ENCODE measurements at regions not wholly inside any gene's neighbourhood (a gene's known extent, or its start where the extent isn't known, plus 50 kb on each side); places are given as distances from the start of the nearest gene placed in this dataset.
"Not testable (repeated sequence)": the region's sequence is repeated elsewhere in the genome, so short reads cannot be mapped to it uniquely, and the experiment has no call there.

- no peak for DNase-seq (ENCODE audit: low read depth, low spot score)
These were observed 121.8 kb downstream of the KCNA5 start for GRCh38 chr12:5165296-5165970.

- peak; percentile 33 for DNase-seq (ENCODE audit: low read depth, low spot score)
These were observed 123.3 kb downstream of the KCNA5 start for GRCh38 chr12:5166976-5167375.

DNA sequence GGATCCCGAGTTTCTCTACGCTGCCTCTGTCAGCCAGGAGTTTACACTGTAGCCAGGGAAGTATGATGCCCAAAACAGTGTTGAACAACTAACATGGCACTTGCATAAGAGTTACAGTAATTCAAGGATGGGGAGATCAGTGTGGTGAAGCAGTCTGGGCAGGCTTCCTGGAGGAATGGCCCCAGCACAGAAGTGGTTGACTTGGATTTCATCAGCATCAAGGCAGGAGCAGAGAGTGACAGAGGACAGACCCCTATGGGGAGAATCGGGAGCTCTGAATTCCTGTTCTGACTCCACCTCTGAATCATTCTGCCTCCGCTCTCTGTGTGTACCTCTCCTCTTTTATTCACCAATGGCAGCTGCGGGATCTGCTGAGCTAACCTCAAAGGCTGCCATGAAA, 124.5 kb downstream of the KCNA5 start:
- DNase-seq (ENCODE audit: low read depth, low spot score): no peak

DNA sequence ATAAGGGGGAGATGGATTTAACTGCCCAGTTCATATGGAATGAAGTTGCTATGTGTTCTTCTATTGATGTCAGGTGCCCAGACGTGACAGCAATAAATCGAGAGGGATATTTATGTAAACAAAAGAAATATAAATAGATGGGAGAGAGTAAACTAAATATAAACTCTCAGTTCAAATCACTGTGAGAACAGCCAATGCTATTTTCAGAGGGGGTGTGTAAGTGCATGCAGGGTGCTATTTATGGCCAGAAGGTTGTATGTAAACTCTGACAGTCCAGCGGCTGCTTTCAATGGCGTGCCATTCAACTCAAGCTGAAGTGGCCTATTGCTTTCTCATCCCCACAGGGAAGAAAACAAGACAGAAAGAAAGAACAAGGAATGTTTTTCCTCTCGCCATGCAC, 127.2 kb downstream of the KCNA5 start:
- DNase-seq (ENCODE audit: low read depth, low spot score): no peak

DNA sequence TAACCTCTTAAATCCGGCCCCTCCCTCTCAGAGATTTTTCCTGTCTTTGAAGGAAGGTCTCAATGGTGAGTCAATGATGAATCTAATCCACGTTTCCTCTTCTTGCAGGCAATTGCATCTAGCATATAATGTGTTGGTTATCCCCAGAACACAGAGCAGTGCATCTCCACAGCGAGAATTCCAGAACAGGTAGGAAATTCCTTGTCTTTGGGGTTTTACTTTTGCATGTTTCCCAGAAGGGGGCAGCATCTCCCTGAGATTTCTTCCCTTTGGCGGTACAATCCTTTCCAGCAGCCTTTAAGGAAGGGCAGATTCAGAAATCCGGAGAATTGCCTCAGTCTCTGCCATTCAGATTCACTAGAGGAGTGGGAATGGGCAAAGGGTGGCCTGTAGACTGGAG, 128.0 kb downstream of the KCNA5 start:
- DNase-seq (ENCODE audit: low read depth, low spot score): peak; percentile 17

GRCh38 chr12:5172886-5173285, 129.2 kb downstream of the KCNA5 start:
- no peak for DNase-seq (ENCODE audit: low read depth, low spot score)

DNA sequence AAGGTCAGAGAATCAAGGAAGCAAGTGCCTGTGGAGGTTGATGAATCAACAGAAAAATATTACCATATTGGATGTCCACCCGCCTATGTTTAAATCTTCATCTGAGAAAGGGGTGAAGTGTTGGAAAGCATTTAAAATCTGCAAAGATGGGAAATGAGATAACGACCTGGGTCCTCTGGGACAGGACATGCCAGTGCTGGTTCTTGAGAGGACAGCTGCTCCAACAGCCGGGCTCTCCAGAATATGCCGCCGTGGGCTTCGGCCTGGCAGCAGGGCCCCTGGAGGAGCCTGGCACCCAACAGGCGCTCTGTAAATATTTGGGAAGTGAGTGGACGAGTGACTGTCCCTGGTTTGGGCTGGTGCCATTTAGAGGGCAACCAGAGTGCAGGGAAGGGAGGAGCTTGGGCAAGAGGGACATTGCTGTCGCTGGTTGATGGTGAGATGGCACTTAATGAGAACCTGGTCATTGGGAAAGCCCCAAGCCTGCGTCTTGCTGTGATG, 129.9 kb downstream of the KCNA5 start:
- DNase-seq (ENCODE audit: low read depth, low spot score): no peak

GRCh38 chr12:5175415-5175814, 131.7 kb downstream of the KCNA5 start:
- not testable (repeated sequence) for DNase-seq (ENCODE audit: low read depth, low spot score)

DNA sequence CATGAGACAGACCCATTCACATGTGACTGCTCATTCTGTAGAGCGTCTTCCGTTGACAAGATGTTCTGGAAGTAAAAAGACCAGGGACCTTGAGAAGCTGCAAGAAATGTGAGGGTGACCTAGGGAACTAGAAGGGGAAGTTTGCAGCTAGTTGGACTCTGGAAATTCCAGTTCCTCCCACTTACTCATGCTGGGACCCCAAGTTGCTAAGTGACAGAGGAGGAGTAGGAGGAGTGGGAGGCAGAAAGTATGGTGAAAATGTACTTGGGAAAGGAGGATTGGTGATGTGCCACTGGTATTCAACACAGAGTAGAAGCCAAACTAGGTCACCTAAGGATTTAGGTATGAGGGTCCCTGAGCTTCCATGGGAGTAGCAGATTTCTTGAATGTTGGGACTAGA, 132.4 kb downstream of the KCNA5 start:
- DNase-seq (ENCODE audit: low read depth, low spot score): no peak

- DNase-seq (ENCODE audit: low read depth, low spot score): no peak
These were observed 133.4 kb downstream of the KCNA5 start for GRCh38 chr12:5177096-5177495.

GRCh38 chr12:5177731-5178130, 134.1 kb downstream of the KCNA5 start:
- no peak for DNase-seq (ENCODE audit: low read depth, low spot score)

DNA sequence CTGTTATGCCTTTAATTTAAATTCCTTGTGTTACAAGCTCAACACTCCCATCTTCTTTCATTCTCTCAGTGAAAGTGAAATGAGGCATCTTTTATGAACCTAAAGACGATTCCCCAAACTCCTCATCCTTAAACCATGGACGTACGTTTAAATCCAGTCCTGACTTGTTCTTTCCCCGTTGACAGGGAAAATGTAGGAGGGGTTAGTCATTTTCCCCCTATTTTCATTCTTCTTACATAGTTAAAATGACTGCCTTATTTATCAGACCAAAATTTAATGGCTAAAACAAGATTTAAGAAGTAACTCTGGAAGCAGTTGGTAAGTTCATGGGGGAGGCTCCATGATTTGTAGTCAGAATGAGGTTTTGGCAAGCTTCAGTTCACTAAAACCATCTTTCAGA, 134.9 kb downstream of the KCNA5 start:
- DNase-seq (ENCODE audit: low read depth, low spot score): no peak

DNA sequence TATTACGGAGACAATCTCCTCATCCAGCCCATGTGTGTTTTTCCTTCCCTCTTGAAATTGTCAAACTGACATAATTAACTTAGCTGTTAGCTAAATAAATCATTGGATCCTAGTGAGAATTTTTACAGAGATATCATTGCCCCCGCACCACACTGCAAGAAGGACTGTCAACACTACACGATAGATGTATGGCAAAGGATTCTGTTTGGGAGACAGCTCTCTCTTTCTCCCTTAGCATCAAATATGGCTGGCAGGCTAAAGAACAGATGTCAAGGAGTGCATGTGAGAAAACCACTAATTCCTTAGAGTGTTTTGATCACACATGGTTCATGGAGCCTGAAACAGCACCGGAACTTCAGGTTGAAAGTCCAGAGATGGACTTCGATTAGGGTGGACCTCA, 136.8 kb downstream of the KCNA5 start:
- no peak for DNase-seq (ENCODE audit: low read depth, low spot score)

GRCh38 chr12:5184186-5184585, 140.5 kb downstream of the KCNA5 start:
- no peak for DNase-seq (ENCODE audit: low read depth, low spot score)

DNA sequence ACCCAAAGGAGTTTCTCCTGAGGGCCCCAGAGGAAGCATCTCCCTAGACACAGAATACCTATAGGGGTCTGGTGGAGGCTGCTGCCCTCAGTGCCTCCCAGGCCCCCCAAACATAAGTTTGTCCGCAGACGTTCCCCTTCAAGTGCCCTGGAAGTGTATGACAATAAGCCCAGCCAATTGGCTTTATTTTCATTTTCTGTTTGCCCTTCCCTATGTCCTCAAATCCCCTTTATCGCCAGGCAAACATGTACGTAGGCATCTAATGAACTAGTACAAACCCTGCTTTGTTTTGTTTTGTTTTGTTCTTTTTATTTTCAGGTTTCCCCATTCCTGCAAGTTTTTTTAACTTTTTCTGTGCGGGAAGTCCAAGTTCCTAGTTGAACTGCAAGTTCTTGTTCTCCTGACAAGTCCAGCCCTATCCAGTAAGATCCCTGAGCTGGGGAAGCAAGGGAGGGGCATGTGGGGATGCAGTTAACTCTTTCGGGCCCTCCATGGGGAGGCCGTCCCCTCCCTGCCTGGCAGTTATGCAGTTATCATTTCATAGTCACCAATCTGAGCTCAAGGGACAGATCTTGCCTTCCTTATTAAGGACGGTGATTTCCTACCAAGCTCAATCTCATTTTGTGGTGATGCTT, 141.9 kb downstream of the KCNA5 start:
- DNase-seq (ENCODE audit: low read depth, low spot score): no peak

DNA sequence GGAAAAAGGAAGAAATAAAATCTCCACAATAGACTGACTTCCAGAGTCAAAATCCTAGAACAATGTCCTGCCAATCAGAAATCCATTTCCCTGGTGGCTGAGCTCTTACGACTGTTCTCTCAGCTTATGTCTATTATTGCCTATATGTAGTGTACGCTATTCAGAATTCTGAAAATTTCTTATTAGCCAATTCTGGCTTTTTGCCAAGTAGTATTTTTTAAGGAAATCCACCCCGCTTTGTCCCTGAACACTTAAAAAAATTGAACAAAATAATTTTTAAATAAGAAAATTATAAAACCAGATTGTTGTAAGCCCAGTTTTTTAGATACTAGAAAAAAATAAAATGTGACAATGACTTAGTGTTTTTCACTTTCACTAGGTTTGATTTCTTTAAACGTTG, 143.0 kb downstream of the KCNA5 start:
- no peak for DNase-seq (ENCODE audit: low read depth, low spot score)

- DNase-seq (ENCODE audit: low read depth, low spot score): no peak
These were observed 143.5 kb downstream of the KCNA5 start for GRCh38 chr12:5187136-5187535.

DNA sequence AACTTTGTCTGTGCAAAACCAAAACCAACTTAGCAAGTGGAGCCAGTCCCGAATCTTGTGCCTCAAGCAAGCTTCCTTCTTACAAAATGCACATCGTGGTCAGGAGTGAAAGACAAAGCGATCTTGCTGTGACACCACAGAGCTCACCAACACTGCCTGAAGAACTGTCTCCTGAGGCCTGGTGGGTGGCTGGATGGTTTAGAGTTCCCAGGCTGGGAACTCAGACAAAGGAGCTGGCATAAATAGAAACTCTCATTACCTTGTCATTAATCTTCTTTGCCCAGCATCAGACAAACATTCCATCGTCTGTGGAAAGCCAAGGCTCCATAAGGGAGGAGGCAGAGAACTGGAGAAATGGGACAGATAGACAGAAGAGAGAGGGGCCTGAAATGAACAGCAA, 144.8 kb downstream of the KCNA5 start:
- no peak for DNase-seq (ENCODE audit: low read depth, low spot score)

GRCh38 chr12:5189173-5189572, 145.5 kb downstream of the KCNA5 start:
- DNase-seq (ENCODE audit: low read depth, low spot score): no peak

DNA sequence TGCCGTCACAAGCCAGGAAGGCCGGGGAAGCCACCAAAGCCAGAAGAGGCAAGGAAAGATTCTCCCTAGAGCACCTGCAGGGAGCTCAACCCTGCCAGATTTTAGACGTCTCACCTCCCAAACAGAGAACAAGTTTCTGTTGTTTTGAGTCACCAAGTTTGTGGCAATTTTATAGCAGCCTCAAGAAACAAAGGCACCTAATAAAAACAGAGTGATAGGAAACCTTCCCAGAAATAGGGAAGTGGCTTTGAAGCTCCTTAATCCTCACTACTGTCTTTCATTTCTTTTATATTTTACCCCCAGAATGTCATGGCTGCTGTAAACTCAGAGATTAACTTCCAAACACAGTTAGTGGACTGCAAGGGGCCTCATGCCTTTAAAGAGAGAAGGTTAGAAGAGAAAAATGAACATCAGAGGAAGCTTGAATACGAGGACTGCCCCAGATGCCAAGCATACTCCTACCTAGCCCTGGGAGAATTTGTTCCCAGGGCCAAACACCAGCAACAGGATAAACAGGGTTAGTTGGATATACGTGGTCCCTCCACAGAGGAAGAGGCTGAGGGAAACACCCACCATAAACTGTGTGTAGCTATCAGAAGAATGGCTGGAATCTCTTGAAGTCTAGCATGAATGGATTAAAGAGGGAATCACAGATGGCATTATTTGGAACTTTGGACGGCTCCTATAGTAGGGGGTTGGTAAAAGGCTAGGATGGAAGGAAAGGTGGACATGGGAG, 148.3 kb downstream of the KCNA5 start:
- DNase-seq (ENCODE audit: low read depth, low spot score): no peak

- no peak for DNase-seq (ENCODE audit: low read depth, low spot score)
These were observed 149.0 kb downstream of the KCNA5 start for GRCh38 chr12:5192726-5193125.

DNA sequence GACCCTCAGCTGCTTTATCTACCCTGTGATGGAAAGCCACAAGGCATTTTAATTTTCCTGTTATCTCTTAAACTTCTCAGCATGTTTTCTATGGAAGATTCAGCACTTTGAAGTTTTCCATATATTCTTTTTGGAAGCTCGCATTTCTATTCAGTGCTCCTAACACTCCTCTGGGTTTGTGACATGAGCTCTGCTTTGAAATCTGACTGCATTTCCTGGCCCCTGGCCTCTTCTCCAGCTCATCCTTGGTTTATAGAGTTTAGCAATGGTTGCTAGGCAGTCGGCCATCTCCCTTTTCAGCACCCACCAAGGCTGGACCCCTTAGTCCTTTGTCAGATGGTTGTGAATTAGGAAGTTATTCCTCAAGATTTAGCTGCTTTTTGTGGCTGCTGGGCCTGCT, 150.6 kb downstream of the KCNA5 start:
- DNase-seq (ENCODE audit: low read depth, low spot score): no peak

DNA sequence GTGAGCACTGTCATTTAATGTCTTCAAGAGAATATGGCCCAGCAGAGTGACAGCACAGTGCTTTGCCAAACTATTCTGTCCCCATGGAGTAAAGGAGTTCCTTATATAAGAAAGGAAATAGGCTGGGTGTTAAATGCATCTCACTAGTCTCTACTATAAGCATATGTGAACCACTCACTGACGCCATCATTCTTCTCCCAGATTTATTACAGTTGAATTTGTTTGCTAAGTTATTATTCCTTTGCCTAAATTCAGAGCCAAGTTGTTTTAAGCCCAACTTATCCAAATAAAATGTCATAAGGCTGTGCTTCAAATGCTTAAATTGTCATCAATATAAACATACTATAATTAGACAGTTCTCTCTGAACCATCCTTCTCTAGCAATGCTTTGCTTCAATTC, 151.6 kb downstream of the KCNA5 start:
- DNase-seq (ENCODE audit: low read depth, low spot score): no peak
